Neural cell (in vitro differentiated cells): ENCODE measurements at regions not wholly inside any gene's neighbourhood (a gene's known extent, or its start where the extent isn't known, plus 50 kb on each side); places are given as distances from the start of the nearest gene placed in this dataset.

Source experiments
- H2AFZ ChIP-seq: fragments of 200-600, 300-800 bp; sonication (generic), shearing (Covaris generic); 2 replicates; pipeline ENCODE4 v1.6.0; 2014; ENCODE audit warnings: low read depth, mild to moderate bottlenecking, antibody characterized with exemption, low read length, moderate library complexity
- H3F3A ChIP-seq: fragments of 200-600 bp; shearing (Covaris generic); 2 replicates; pipeline ENCODE4 v1.6.1; 2016; ENCODE audit warnings: mild to moderate bottlenecking, moderate library complexity, mixed read lengths, antibody characterized with exemption, low read length; ENCODE audit not compliant: insufficient read depth, poor library complexity, severe bottlenecking
- H3K27ac ChIP-seq: fragments of 200-600, 300-800 bp; sonication (generic), shearing (Covaris generic); 2 replicates; pipeline ENCODE4 v1.5.1; 2014; ENCODE audit warnings: mild to moderate bottlenecking, low read length, moderate library complexity
- H3K27me3 ChIP-seq: fragments of 300-800, 200-600 bp; sonication (generic), shearing (Covaris generic); 2 replicates; pipeline ENCODE4 v1.6.0; 2014; ENCODE audit warnings: mild to moderate bottlenecking, low read depth, low read length, moderate library complexity; ENCODE audit not compliant: insufficient read depth
- H3K36me3 ChIP-seq: fragments of 300-800, 200-600 bp; sonication (generic), shearing (Covaris generic); 2 replicates; pipeline ENCODE4 v1.5.1; 2014; ENCODE audit warnings: mild to moderate bottlenecking, antibody characterized with exemption, low read length, moderate library complexity; ENCODE audit not compliant: insufficient read depth
- H3K4me2 ChIP-seq: fragments of 300-800, 200-600 bp; sonication (generic), shearing (Covaris generic); 2 replicates; pipeline ENCODE4 v1.6.0; 2014; ENCODE audit warnings: mild to moderate bottlenecking, low read length
- H3K4me3 ChIP-seq: fragments of 300-800, 200-600 bp; sonication (generic), shearing (Covaris generic); 2 replicates; pipeline ENCODE4 v1.5.1; 2014; ENCODE audit warnings: mild to moderate bottlenecking, low read length, moderate library complexity
- H3K79me2 ChIP-seq: fragments of 200-600 bp; shearing (Covaris generic); replicated peaks from 2 replicates; pipeline ENCODE4 v1.6.0; 2014; ENCODE audit warnings: mild to moderate bottlenecking, low read length, moderate library complexity; ENCODE audit not compliant: insufficient read depth
- H3K9ac ChIP-seq: fragments of 300-800, 200-600 bp; sonication (generic), shearing (Covaris generic); 2 replicates; pipeline ENCODE4 v1.6.1; 2016; ENCODE audit warnings: mild to moderate bottlenecking, low read length, mixed read lengths
- H3K9me2 ChIP-seq: fragments of 200-600 bp; shearing (Covaris generic); 2 replicates; pipeline ENCODE4 v1.6.1; 2016; ENCODE audit warnings: mild to moderate bottlenecking, low read length, mixed read lengths; ENCODE audit not compliant: insufficient read depth
- H3K9me3 ChIP-seq: fragments of 200-600, 300-800 bp; sonication (generic), shearing (Covaris generic); 2 replicates; pipeline ENCODE4 v1.6.1; 2016; ENCODE audit warnings: mild to moderate bottlenecking, mixed run types, low read length, moderate library complexity, mixed read lengths
- H4K20me1 ChIP-seq: fragments of 200-600 bp; shearing (Covaris generic); 2 replicates; pipeline ENCODE4 v1.6.1; 2016; ENCODE audit warnings: mild to moderate bottlenecking, mixed run types; ENCODE audit not compliant: insufficient read depth
- CTCF ChIP-seq: fragments of 450-650 bp; IDR thresholded peaks from 2 replicates; pipeline ENCODE4 v1.5.1; 2014; ENCODE audit warnings: antibody characterized with exemption, mild to moderate bottlenecking, moderate library complexity; ENCODE audit not compliant: poor library complexity, severe bottlenecking
- EP300 ChIP-seq: fragments of 450-650 bp; conservative IDR thresholded peaks from 2 replicates; pipeline ENCODE4 v1.6.1; 2014; ENCODE audit warnings: antibody characterized with exemption, mild to moderate bottlenecking, moderate library complexity; ENCODE audit not compliant: poor library complexity, severe bottlenecking
- EZH2 ChIP-seq: fragments of 200-600, 300-800 bp; shearing (Covaris generic), sonication (generic); IDR thresholded peaks from 2 replicates; pipeline ENCODE4 v1.6.1; 2014; ENCODE audit warnings: antibody characterized with exemption, low read length, borderline replicate concordance, mild to moderate bottlenecking; ENCODE audit not compliant: insufficient read depth, poor library complexity, severe bottlenecking
- MXI1 ChIP-seq: fragments of 450-650 bp; conservative IDR thresholded peaks from 2 replicates; pipeline ENCODE4 v1.6.1; 2014; ENCODE audit warnings: antibody characterized with exemption, mild to moderate bottlenecking; ENCODE audit not compliant: poor library complexity, severe bottlenecking
- POLR2AphosphoS5 ChIP-seq: IDR thresholded peaks from 2 replicates; pipeline ENCODE4 v1.6.1; 2012
- RAD21 ChIP-seq: fragments of 450-650 bp; conservative IDR thresholded peaks from 2 replicates; pipeline ENCODE4 v1.6.1; 2014; ENCODE audit warnings: antibody characterized with exemption, mild to moderate bottlenecking, moderate library complexity
- SMC3 ChIP-seq: fragments of 450-650 bp; conservative IDR thresholded peaks from 2 replicates; pipeline ENCODE4 v1.6.1; 2014; ENCODE audit warnings: antibody characterized with exemption, mild to moderate bottlenecking, moderate library complexity; ENCODE audit not compliant: poor library complexity
- TAF1 ChIP-seq: IDR thresholded peaks from 2 replicates; pipeline ENCODE4 v1.6.1; 2012; ENCODE audit warnings: low read depth
- TF ChIP-seq, protein P1 (sequence below): IDR thresholded peaks from 2 replicates; pipeline ENCODE4 v1.6.1; 2012; ENCODE audit warnings: borderline replicate concordance

- Histone ChIP-seq H3K9ac (no peak overlapping the region), H3K9me3 (no peaks in the 10 kb centered on the region), H3K9me2 (no peaks in the 10 kb centered on the region), H3K27ac (no peak overlapping the region), H3K4me2 (no peak overlapping the region), H3K36me3 (no peaks in the 10 kb centered on the region), H3K4me3 (no peak overlapping the region), H3K27me3 (no peaks in the 10 kb centered on the region), H3F3A (no peaks in the 10 kb centered on the region), H4K20me1 (no peaks in the 10 kb centered on the region), H3K79me2 (no peaks in the 10 kb centered on the region), H2AFZ (no peak overlapping the region)
- TF ChIP-seq RAD21 (no peak), TAF1 (no peak), EZH2 (no peak), CTCF (no peak), SMC3 (no peak), POLR2AphosphoS5 (no peak), MXI1 (no peak), EP300 (no peak)
- TF ChIP-seq, protein P1, sequence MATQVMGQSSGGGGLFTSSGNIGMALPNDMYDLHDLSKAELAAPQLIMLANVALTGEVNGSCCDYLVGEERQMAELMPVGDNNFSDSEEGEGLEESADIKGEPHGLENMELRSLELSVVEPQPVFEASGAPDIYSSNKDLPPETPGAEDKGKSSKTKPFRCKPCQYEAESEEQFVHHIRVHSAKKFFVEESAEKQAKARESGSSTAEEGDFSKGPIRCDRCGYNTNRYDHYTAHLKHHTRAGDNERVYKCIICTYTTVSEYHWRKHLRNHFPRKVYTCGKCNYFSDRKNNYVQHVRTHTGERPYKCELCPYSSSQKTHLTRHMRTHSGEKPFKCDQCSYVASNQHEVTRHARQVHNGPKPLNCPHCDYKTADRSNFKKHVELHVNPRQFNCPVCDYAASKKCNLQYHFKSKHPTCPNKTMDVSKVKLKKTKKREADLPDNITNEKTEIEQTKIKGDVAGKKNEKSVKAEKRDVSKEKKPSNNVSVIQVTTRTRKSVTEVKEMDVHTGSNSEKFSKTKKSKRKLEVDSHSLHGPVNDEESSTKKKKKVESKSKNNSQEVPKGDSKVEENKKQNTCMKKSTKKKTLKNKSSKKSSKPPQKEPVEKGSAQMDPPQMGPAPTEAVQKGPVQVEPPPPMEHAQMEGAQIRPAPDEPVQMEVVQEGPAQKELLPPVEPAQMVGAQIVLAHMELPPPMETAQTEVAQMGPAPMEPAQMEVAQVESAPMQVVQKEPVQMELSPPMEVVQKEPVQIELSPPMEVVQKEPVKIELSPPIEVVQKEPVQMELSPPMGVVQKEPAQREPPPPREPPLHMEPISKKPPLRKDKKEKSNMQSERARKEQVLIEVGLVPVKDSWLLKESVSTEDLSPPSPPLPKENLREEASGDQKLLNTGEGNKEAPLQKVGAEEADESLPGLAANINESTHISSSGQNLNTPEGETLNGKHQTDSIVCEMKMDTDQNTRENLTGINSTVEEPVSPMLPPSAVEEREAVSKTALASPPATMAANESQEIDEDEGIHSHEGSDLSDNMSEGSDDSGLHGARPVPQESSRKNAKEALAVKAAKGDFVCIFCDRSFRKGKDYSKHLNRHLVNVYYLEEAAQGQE, result no peak
Observed at GRCh38 chr1:14516974-14517840, 81.3 kb upstream of the KAZN start.

DNA sequence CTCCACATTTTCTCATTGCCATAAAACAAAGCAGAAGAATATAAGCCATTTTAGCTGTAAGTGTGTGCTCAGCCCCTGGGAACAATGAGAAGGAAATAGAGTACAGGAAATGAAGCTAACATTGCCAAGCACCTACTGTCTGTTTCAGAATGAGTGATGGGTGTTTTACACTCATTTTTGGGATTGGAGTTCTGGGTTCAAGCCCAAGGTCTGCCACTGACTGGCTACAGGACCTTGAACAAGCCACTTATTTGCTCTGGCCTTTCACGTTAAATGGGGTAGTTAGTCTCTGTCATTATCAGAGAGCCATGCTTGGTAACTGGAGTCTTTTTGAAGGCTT, 80.7 kb upstream of the KAZN start:
- Histone ChIP-seq H3F3A (no peaks in the 10 kb centered on the region), H2AFZ (no peak overlapping the region), H3K9ac (no peak overlapping the region), H3K79me2 (no peaks in the 10 kb centered on the region), H3K9me3 (no peaks in the 10 kb centered on the region), H3K4me3 (no peak overlapping the region), H4K20me1 (no peaks in the 10 kb centered on the region), H3K9me2 (no peaks in the 10 kb centered on the region), H3K4me2 (no peak overlapping the region), H3K27me3 (no peaks in the 10 kb centered on the region), H3K36me3 (no peaks in the 10 kb centered on the region), H3K27ac (no peak overlapping the region)
- no peak for TF ChIP-seq SMC3
- no peak for TF ChIP-seq EZH2
- no peak for TF ChIP-seq RAD21
- TF ChIP-seq EP300, result no peak
- no peak for TF ChIP-seq POLR2AphosphoS5
